Keratinocyte (primary cell): ENCODE measurements at regions not wholly inside any gene's neighbourhood (a gene's known extent, or its start where the extent isn't known, plus 50 kb on each side); places are given as distances from the start of the nearest gene placed in this dataset.

Experiments used
- DNase-seq: peaks from one replicate; pipeline ENCODE4 v3.0.0-alpha.2; 2011; ENCODE audit warnings: low read depth, missing footprints, low spot score
- FAIRE-seq: peaks from 2 replicates; lab custom pipeline; 2011; peaks lifted over from hg19 to GRCh38; lab: Jason Lieb, UNC
- H2AFZ ChIP-seq: 2 replicates; pipeline ENCODE4 v1.6.0; 2012; ENCODE audit warnings: low read length, control low read depth, inconsistent platforms; ENCODE audit not compliant: control insufficient read depth
- H3K27ac ChIP-seq: 2 replicates; pipeline ENCODE4 v1.5.1; 2011; ENCODE audit warnings: low read length; ENCODE audit not compliant: control insufficient read depth, insufficient read depth
- H3K27me3 ChIP-seq: 3 replicates; pipeline ENCODE4 v1.6.0; 2011; ENCODE audit warnings: low read length; ENCODE audit not compliant: control insufficient read depth, insufficient read depth; ENCODE audit errors: extremely low read depth
- H3K36me3 ChIP-seq, 2 experiments: 2 replicates in 1 of 2; 3 replicates in 1 of 2; pipeline ENCODE4 v1.5.1; 2011; ENCODE audit warnings: low read length in 2 of 2, mild to moderate bottlenecking in 1 of 2; ENCODE audit not compliant: control insufficient read depth in 2 of 2, insufficient read depth in 2 of 2; ENCODE audit errors: extremely low read depth in 1 of 2
- H3K4me1 ChIP-seq: 3 replicates; pipeline ENCODE4 v1.5.1; 2011; ENCODE audit warnings: low read length; ENCODE audit not compliant: control insufficient read depth, insufficient read depth; ENCODE audit errors: extremely low read depth
- H3K4me2 ChIP-seq: 3 replicates; pipeline ENCODE4 v1.6.0; 2011; ENCODE audit warnings: low read depth, low read length; ENCODE audit not compliant: control insufficient read depth, insufficient read depth; ENCODE audit errors: extremely low read depth
- H3K4me3 ChIP-seq, 3 experiments: fragments of 200-600 bp in 1 of 3; sonication (generic) in 1 of 3; 2 replicates in 2 of 3; 3 replicates in 1 of 3; pipeline ENCODE4 v1.5.1; 2011 to 2016; ENCODE audit warnings: low read length in 3 of 3, mild to moderate bottlenecking in 3 of 3, control low read depth in 2 of 3, inconsistent platforms in 1 of 3, low read depth in 1 of 3, mixed read lengths in 1 of 3, mixed run types in 1 of 3, moderate library complexity in 1 of 3; ENCODE audit not compliant: control insufficient read depth in 2 of 3, insufficient read depth in 2 of 3; ENCODE audit errors: extremely low read depth in 1 of 3
- H3K79me2 ChIP-seq: 2 replicates; pipeline ENCODE4 v1.6.0; 2012; ENCODE audit warnings: low read length; ENCODE audit not compliant: control insufficient read depth, insufficient read depth
- H3K9ac ChIP-seq: 3 replicates; pipeline ENCODE4 v1.6.0; 2011; ENCODE audit warnings: low read length; ENCODE audit not compliant: control insufficient read depth, insufficient read depth; ENCODE audit errors: extremely low read depth
- H3K9me1 ChIP-seq: 3 replicates; pipeline ENCODE4 v1.6.0; 2011; ENCODE audit warnings: low read length; ENCODE audit not compliant: control insufficient read depth, insufficient read depth; ENCODE audit errors: extremely low read depth
- H3K9me3 ChIP-seq: 2 replicates; pipeline ENCODE4 v1.5.1; 2012; ENCODE audit warnings: low read depth, low read length; ENCODE audit not compliant: control insufficient read depth
- H4K20me1 ChIP-seq: 3 replicates; pipeline ENCODE4 v1.6.0; 2011; ENCODE audit warnings: low read length; ENCODE audit not compliant: control insufficient read depth, insufficient read depth; ENCODE audit errors: extremely low read depth
- EZH2 ChIP-seq: IDR thresholded peaks from one replicate; pipeline ENCODE4 v1.6.1; 2012; ENCODE audit warnings: inconsistent platforms, mild to moderate bottlenecking, low read length, moderate library complexity
- dilution Hi-C: fragments of 300-500 bp; cut with MboI; formaldehyde crosslinking; loops from one replicate; pipeline ENCODE4 v1.7.0; 2020; ENCODE audit warnings: low sequenced_read_pairs; ENCODE audit not compliant: extremely low pct_ligation_motif_present
- TF ChIP-seq, protein P1 (sequence below), 3 experiments: IDR thresholded peaks in 1 of 3; conservative IDR thresholded peaks in 1 of 3; optimal IDR thresholded peaks in 1 of 3; 2 replicates in 2 of 3; 3 replicates in 1 of 3; pipeline versions ENCODE3 to v1.5.1; 2011; ENCODE audit warnings: low read length in 3 of 3, mild to moderate bottlenecking in 3 of 3, moderate library complexity in 2 of 3, control low read depth in 1 of 3, inconsistent platforms in 1 of 3; ENCODE audit not compliant: insufficient read depth in 2 of 3; ENCODE audit errors: extremely low read depth in 1 of 3

DNA sequence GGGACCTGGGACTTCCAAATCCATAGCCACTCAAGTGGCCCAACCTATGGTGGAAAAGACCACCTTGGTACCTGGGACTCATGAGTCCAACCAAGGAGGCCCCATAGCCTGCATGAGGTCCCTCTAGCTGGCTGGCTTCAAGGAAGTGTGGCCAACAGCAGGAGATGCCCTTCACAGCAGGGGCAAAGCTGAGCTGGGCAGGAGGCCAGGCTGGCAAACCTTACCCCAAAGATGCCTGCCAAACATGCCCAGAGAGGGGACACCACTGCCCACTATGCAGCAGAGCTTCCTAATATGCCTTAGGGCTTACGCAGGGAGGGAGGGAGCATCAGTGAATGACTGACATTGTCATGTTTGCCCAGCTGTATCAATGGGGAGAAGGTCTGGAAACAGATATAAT is 188.0 kb upstream of the GLI2 start:
- Histone ChIP-seq H3K4me2 (no peak overlapping the region), H3K27ac (no peak overlapping the region), H3K79me2 (no peaks in the 10 kb centered on the region), H3K9me1 (no peaks in the 10 kb centered on the region), H3K4me3 (no peak overlapping the region), H3K9ac (no peak overlapping the region), H4K20me1 (no peaks in the 10 kb centered on the region), H3K27me3 (no peaks in the 10 kb centered on the region), H3K9me3 (no peaks in the 10 kb centered on the region), H3K4me1 (peaks cover 14% of the 10 kb centered on the region), H3K36me3 (no peaks in the 10 kb centered on the region), H2AFZ (no peak overlapping the region)
- FAIRE-seq (no peak), DNase-seq (no peak)
- no peak for TF ChIP-seq EZH2
- TF ChIP-seq, protein P1, sequence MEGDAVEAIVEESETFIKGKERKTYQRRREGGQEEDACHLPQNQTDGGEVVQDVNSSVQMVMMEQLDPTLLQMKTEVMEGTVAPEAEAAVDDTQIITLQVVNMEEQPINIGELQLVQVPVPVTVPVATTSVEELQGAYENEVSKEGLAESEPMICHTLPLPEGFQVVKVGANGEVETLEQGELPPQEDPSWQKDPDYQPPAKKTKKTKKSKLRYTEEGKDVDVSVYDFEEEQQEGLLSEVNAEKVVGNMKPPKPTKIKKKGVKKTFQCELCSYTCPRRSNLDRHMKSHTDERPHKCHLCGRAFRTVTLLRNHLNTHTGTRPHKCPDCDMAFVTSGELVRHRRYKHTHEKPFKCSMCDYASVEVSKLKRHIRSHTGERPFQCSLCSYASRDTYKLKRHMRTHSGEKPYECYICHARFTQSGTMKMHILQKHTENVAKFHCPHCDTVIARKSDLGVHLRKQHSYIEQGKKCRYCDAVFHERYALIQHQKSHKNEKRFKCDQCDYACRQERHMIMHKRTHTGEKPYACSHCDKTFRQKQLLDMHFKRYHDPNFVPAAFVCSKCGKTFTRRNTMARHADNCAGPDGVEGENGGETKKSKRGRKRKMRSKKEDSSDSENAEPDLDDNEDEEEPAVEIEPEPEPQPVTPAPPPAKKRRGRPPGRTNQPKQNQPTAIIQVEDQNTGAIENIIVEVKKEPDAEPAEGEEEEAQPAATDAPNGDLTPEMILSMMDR (optimal IDR thresholded peaks at IDR 0.05 in 1 of 3, IDR thresholded peaks at IDR 0.05 in 1 of 3, conservative IDR thresholded peaks at IDR 0.05 in 1 of 3; ENCODE audit: extremely low read depth in 1 of 3, insufficient read depth in 2 of 3, low read length in 3 of 3) = no peak
- dilution Hi-C loops = no loop called here

GRCh38 chr2:120548627-120549608 is 186.8 kb upstream of the GLI2 start:
- no peaks in the 10 kb centered on the region for H3K9me1 ChIP-seq

More at GRCh38 chr2:120548627-120549608, 186.8 kb upstream of the GLI2 start:
- Histone ChIP-seq H2AFZ (no peak overlapping the region), H4K20me1 (no peaks in the 10 kb centered on the region), H3K27me3 (no peaks in the 10 kb centered on the region), H3K4me3 (no peak overlapping the region), H3K27ac (no peak overlapping the region), H3K4me1 (peaks cover 16% of the 10 kb centered on the region), H3K9ac (no peak overlapping the region), H3K9me3 (no peaks in the 10 kb centered on the region), H3K36me3 (no peaks in the 10 kb centered on the region), H3K4me2 (no peak overlapping the region), H3K79me2 (no peaks in the 10 kb centered on the region)
- no peak for FAIRE-seq
- dilution Hi-C loops = no loop called here
- no peak for DNase-seq
- TF ChIP-seq, protein P1 (optimal IDR thresholded peaks at IDR 0.05 in 1 of 3, IDR thresholded peaks at IDR 0.05 in 1 of 3, conservative IDR thresholded peaks at IDR 0.05 in 1 of 3; ENCODE audit: extremely low read depth in 1 of 3, insufficient read depth in 2 of 3, low read length in 3 of 3) = no peak
- TF ChIP-seq EZH2 = no peak
